ENCODE measurements at regions not wholly inside any gene's neighbourhood (a gene's known extent, or its start where the extent isn't known, plus 50 kb on each side); places are given as distances from the start of the nearest gene placed in this dataset.

DNA sequence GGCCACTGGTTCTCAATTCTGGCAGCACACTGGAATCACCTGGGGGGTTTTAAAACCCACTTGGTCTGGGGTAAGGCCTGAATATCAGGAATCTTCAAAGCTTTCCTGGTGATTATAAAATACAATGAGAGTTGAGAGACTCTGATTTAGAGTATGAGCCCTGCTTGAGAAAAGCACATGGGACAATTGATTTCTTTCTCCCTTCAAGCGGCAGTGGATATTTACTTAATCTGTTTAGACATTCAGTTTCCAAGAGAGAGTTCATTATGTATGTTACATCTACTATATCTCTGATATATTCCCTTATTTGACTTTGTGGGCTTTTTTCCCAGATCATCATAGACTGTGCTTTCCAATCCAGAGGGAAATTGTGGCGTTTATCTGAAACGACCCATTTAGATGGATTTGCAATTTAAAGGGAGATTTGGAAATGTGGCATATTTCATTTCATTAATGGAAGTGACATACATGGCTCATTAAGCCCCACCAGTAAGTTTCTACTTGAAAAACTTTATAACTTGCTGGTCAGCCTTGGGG is 171.2 kb upstream of the PFN2 start:
- TF ChIP-seq, protein P1, sequence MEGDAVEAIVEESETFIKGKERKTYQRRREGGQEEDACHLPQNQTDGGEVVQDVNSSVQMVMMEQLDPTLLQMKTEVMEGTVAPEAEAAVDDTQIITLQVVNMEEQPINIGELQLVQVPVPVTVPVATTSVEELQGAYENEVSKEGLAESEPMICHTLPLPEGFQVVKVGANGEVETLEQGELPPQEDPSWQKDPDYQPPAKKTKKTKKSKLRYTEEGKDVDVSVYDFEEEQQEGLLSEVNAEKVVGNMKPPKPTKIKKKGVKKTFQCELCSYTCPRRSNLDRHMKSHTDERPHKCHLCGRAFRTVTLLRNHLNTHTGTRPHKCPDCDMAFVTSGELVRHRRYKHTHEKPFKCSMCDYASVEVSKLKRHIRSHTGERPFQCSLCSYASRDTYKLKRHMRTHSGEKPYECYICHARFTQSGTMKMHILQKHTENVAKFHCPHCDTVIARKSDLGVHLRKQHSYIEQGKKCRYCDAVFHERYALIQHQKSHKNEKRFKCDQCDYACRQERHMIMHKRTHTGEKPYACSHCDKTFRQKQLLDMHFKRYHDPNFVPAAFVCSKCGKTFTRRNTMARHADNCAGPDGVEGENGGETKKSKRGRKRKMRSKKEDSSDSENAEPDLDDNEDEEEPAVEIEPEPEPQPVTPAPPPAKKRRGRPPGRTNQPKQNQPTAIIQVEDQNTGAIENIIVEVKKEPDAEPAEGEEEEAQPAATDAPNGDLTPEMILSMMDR (IDR thresholded peaks at IDR 0.05) = no peak
- no peak for DNase-seq
- H3K27me3 ChIP-seq = no peaks in the 10 kb centered on the region
- no peak overlapping the region for H3K4me3 ChIP-seq
- H3K27ac ChIP-seq = no peak overlapping the region
- H3K9me3 ChIP-seq = no peaks in the 10 kb centered on the region
- peaks cover 0 to 6% (median under 1%) of the 10 kb centered on the region in 4 donors for H3K4me1 ChIP-seq
- intact Hi-C loops (cut with DNase I; ENCODE audit: low total_unique reads) = no loop called here
- no peaks in the 10 kb centered on the region for H3K36me3 ChIP-seq

DNA sequence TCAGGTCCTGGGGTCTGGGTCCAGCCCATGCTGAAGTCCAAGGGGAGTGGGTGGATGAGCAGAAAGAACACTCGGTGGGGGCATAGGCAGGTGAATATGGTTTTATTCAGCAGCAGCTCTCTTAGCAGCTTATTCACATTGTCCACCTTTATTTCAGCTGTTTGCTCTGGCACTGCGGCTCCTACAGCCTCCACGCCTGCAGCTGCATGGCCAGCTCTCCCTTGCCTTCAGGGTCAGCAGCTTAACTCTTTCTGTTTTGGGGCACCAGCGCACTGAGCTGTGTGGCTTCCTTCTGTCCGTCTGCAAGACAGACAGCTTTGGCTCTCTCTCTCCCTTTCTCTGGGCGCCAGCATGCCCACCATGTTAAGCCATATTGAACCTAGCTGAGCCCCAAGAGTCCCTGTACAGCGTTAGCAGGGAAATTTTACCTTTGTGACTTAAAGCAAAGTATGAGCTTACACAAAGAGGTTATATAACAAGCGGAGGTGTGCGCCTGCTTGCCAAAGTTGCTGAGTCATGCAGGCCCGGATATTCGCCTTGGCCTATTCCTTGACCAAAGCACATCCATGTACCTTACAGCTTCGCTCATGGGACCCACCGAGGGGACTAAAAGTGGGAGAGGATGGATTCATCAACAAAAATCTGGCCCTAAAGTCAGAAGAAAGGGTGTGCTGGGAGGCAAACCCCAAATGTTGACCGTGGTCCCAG is 170.1 kb upstream of the PFN2 start:
- Histone ChIP-seq H3K27me3 (no peaks in the 10 kb centered on the region), H3K4me1 (no peaks in the 10 kb centered on the region), H3K4me3 (no peak overlapping the region), H3K9me3 (no peaks in the 10 kb centered on the region), H3K36me3 (no peaks in the 10 kb centered on the region), H3K27ac (no peak overlapping the region)
- TF ChIP-seq, protein P1 (IDR thresholded peaks at IDR 0.05) = no peak
- intact Hi-C loops (cut with DNase I; ENCODE audit: low total_unique reads) = no loop called here
- no peak for DNase-seq

- Histone ChIP-seq H3K36me3 (no peaks in the 10 kb centered on the region), H3K4me1 (no peaks in the 10 kb centered on the region), H3K27me3 (no peaks in the 10 kb centered on the region), H3K9me3 (no peaks in the 10 kb centered on the region), H3K27ac (no peak overlapping the region), H3K4me3 (no peak overlapping the region)
- TF ChIP-seq, protein P1 (IDR thresholded peaks at IDR 0.05) = no peak
- DNase-seq = no peak
- intact Hi-C loops (cut with DNase I; ENCODE audit: low total_unique reads) = no loop called here
These were observed 168.1 kb upstream of the PFN2 start for GRCh38 chr3:150138824-150139223.

- H3K27ac ChIP-seq = no peak overlapping the region
- no peaks in the 10 kb centered on the region for H3K4me1 ChIP-seq
- H3K27me3 ChIP-seq = no peaks in the 10 kb centered on the region
- H3K36me3 ChIP-seq = no peaks in the 10 kb centered on the region
- no peaks in the 10 kb centered on the region for H3K9me3 ChIP-seq
- no peak for DNase-seq
- intact Hi-C loops (cut with DNase I; ENCODE audit: low total_unique reads) = no loop called here
- no peak overlapping the region for H3K4me3 ChIP-seq
- TF ChIP-seq, protein P1 (IDR thresholded peaks at IDR 0.05) = no peak
These were observed 165.5 kb upstream of the PFN2 start for GRCh38 chr3:150136242-150136641.

DNA sequence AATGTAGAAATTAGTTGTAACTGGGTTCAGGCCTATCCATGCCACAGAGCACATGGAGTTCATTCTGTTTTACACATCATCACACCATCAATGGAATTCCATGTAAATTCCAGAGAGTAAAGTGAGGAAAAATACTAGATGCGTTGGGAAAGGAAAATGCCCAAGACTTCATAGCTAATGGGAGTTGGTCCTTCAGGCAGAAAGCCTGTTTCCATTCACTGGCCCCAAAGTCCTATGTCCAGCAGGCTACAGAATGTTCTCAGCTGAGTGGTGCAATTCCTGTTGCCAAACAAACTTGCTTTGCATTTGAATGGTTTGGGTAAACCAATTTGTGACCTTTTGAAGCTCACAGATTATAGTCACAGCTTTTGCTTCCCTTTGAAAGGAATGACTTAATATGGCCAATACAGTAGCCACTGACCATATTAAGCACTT is 164.6 kb upstream of the PFN2 start:
- DNase-seq = no peak
- H3K27me3 ChIP-seq = no peaks in the 10 kb centered on the region
- intact Hi-C loops (cut with DNase I; ENCODE audit: low total_unique reads) = no loop called here

More for the DNA sequence above, 164.6 kb upstream of the PFN2 start:
- no peaks in the 10 kb centered on the region for H3K36me3 ChIP-seq
- no peak overlapping the region for H3K27ac ChIP-seq
- H3K4me3 ChIP-seq = no peak overlapping the region
- H3K4me1 ChIP-seq = no peaks in the 10 kb centered on the region
- TF ChIP-seq, protein P1 (IDR thresholded peaks at IDR 0.05) = no peak
- no peaks in the 10 kb centered on the region for H3K9me3 ChIP-seq
